K562 (cell line): ENCODE measurements at regions not wholly inside any gene's neighbourhood (a gene's known extent, or its start where the extent isn't known, plus 50 kb on each side); places are given as distances from the start of the nearest gene placed in this dataset.

Experiments used
- ATAC-seq: fragments of 200-7000 bp; cut with Tn5 transposase; 3 replicates; pipeline ENCODE4 v1.9.1; 2020; ENCODE audit warnings: moderate library complexity
- BruUV-seq: library from RNA; stranded (reverse); fragments of 400-500 nt; replicated peaks from 2 replicates; lab custom pipeline; 2021; lab: Mats Ljungman, UMichigan
- CTCF ChIA-PET: fragments of 300-600 bp; formaldehyde crosslinking; extraction: SDS; loops from one replicate; lab custom pipeline; 2021; ENCODE audit warnings: low intra/inter-chr PET ratio; lab: Yijun Ruan, JAX
- POLR2A ChIA-PET: fragments of 300-600, 350-650 bp; sonication (Branson Sonifier 250); formaldehyde crosslinking; extraction: SDS; loops from one replicate; lab custom pipeline; 2021; ENCODE audit warnings: antibody characterized with exemption, inconsistent platforms; lab: Yijun Ruan, JAX
- DNase-seq, 4 experiments: peaks; one replicate each; pipeline versions ENCODE4 v3.0.0 to v3.0.0-alpha.2; 2011 to 2018; ENCODE audit warnings: low spot score in 3 of 4, mixed read lengths in 3 of 4; ENCODE audit errors: extremely low read depth in 1 of 4
- FAIRE-seq: peaks from 2 replicates; lab custom pipeline; 2011; peaks lifted over from hg19 to GRCh38; lab: Jason Lieb, UNC
- H2AFZ ChIP-seq: 2 replicates; pipeline ENCODE4 v1.6.0; 2011; ENCODE audit warnings: low read depth, low read length, control low read depth, inconsistent platforms
- H3K27ac ChIP-seq: fragments of 200-600 bp; 3 replicates; pipeline ENCODE4 v1.8.0; 2011; ENCODE audit warnings: low read depth, mild to moderate bottlenecking, control low read depth, inconsistent platforms, low read length, moderate library complexity, mixed read lengths; ENCODE audit errors: extremely low read depth
- H3K27me3 ChIP-seq, 2 experiments: fragments of 300-600 bp in 1 of 2; 2 replicates in 1 of 2; 3 replicates in 1 of 2; pipeline versions ENCODE4 v1.6.0 to v1.8.0; 2011; ENCODE audit warnings: inconsistent platforms in 2 of 2, low read length in 2 of 2, mild to moderate bottlenecking in 1 of 2, mixed read lengths in 1 of 2, moderate library complexity in 1 of 2; ENCODE audit not compliant: control insufficient read depth in 2 of 2, insufficient read depth in 2 of 2
- H3K36me3 ChIP-seq: fragments of 300-600 bp; 3 replicates; pipeline ENCODE4 v1.8.0; 2011; ENCODE audit warnings: mild to moderate bottlenecking, low read length, inconsistent platforms; ENCODE audit not compliant: control insufficient read depth, insufficient read depth
- H3K4me1 ChIP-seq, 2 experiments: fragments of 200-600 bp in 1 of 2; replicated peaks in 1 of 2; 2 replicates in 1 of 2; 3 replicates in 1 of 2; pipeline versions ENCODE4 v1.5.1 to v1.8.0; 2011; ENCODE audit warnings: inconsistent platforms in 2 of 2, low read length in 2 of 2, mild to moderate bottlenecking in 1 of 2, mixed read lengths in 1 of 2, moderate library complexity in 1 of 2; ENCODE audit not compliant: control insufficient read depth in 2 of 2, insufficient read depth in 2 of 2
- H3K4me2 ChIP-seq: 2 replicates; pipeline ENCODE4 v1.6.1; 2011; ENCODE audit warnings: low read length, control low read depth, inconsistent platforms, mixed read lengths; ENCODE audit not compliant: insufficient read depth
- H3K4me3 ChIP-seq: fragments of 200-600 bp; sonication (generic), shearing (Covaris generic); 2 replicates; pipeline ENCODE4 v1.5.1; 2016; ENCODE audit warnings: control low read depth, inconsistent platforms
- H3K79me2 ChIP-seq: fragments of 200-600 bp; 3 replicates; pipeline ENCODE4 v1.8.0; 2011; ENCODE audit warnings: low read length, inconsistent platforms; ENCODE audit not compliant: control insufficient read depth, insufficient read depth
- H3K9ac ChIP-seq, 2 experiments: 2 replicates each; pipeline versions ENCODE4 v1.6.0 to v1.6.1; 2011; ENCODE audit warnings: low read depth in 2 of 2, low read length in 2 of 2, control low read depth in 1 of 2, inconsistent platforms in 1 of 2, mild to moderate bottlenecking in 1 of 2, mixed read lengths in 1 of 2; ENCODE audit not compliant: insufficient read depth in 1 of 2
- H3K9me1 ChIP-seq: one replicate; pipeline ENCODE4 v1.6.0; 2011; ENCODE audit warnings: inconsistent platforms, mild to moderate bottlenecking, low read length, moderate library complexity; ENCODE audit not compliant: control insufficient read depth, insufficient read depth
- H3K9me3 ChIP-seq: replicated peaks from 2 replicates; pipeline ENCODE4 v1.5.1; 2011; ENCODE audit warnings: low read depth, low read length, inconsistent platforms; ENCODE audit not compliant: control insufficient read depth, insufficient read depth
- H4K20me1 ChIP-seq: replicated peaks from 2 replicates; pipeline ENCODE4 v1.6.1; 2011; ENCODE audit warnings: low read length, inconsistent platforms, mixed read lengths; ENCODE audit not compliant: control insufficient read depth, insufficient read depth
- BRCA1 ChIP-seq, 2 experiments: fragments of 450-650 bp in 1 of 2; sonication (generic) in 1 of 2; formaldehyde crosslinking in 1 of 2; IDR thresholded peaks; 2 replicates each; pipeline versions ENCODE4 v1.5.0 to v1.6.1; 2017 to 2020; ENCODE audit warnings: mild to moderate bottlenecking in 1 of 2, missing genetic modification reagents in 1 of 2
- CREB3L1 ChIP-seq: fragments of 450-650 bp; IDR thresholded peaks from 2 replicates; pipeline ENCODE4 v1.6.1; 2014; ENCODE audit warnings: low read depth, mild to moderate bottlenecking, moderate library complexity, borderline replicate concordance
- CREBBP ChIP-seq: IDR thresholded peaks from one replicate; pipeline ENCODE4 v1.6.1; 2012; ENCODE audit warnings: low read depth, mild to moderate bottlenecking, control low read depth, inconsistent platforms, low read length
- HNRNPL ChIP-seq: fragments of 200-400 bp; formaldehyde crosslinking; IDR thresholded peaks from 2 replicates; pipeline ENCODE4 v1.6.1; 2017; ENCODE audit warnings: low read depth, mild to moderate bottlenecking, low read length
- JUND ChIP-seq, 2 experiments: IDR thresholded peaks; 2 replicates in 1 of 2; 3 replicates in 1 of 2; pipeline ENCODE4 v1.6.1; 2011; ENCODE audit warnings: borderline replicate concordance in 2 of 2, low read depth in 2 of 2, low read length in 2 of 2, improper control_type of control experiment in 1 of 2, missing biosample characterization in 1 of 2, missing genetic modification characterization in 1 of 2, missing genetic modification reagents in 1 of 2
- L3MBTL2 ChIP-seq: fragments of 450-650 bp; IDR thresholded peaks from 2 replicates; pipeline ENCODE4 v1.6.1; 2016; ENCODE audit warnings: mild to moderate bottlenecking, moderate library complexity
- POLR2G ChIP-seq: fragments of 200-400 bp; formaldehyde crosslinking; IDR thresholded peaks from 2 replicates; pipeline ENCODE4 v1.6.1; 2017; ENCODE audit warnings: low read depth, mild to moderate bottlenecking, antibody characterized with exemption, low read length, moderate library complexity
- PTTG1 ChIP-seq: fragments of 450-650 bp; IDR thresholded peaks from 2 replicates; pipeline ENCODE4 v1.6.1; 2016; ENCODE audit warnings: low read depth, mild to moderate bottlenecking, missing genetic modification characterization, missing compliant biosample characterization
- UBTF ChIP-seq, 2 experiments: IDR thresholded peaks; 2 replicates each; pipeline ENCODE4 v1.6.1; 2012; ENCODE audit warnings: improper control_type of control experiment in 2 of 2, low read depth in 2 of 2, low read length in 2 of 2, borderline replicate concordance in 1 of 2
- ZNF79 ChIP-seq: fragments of 250-450 bp; sonication (Bioruptor Pico); IDR thresholded peaks from 2 replicates; pipeline ENCODE4 v1.4.0; 2020; ENCODE audit warnings: low read depth, mild to moderate bottlenecking, moderate library complexity
- WGBS: fragments of 100-300 bp; shearing (Covaris generic); methylation state at CpG from one replicate; pipeline ENCODE4 v1.1.6; 2016; ENCODE audit warnings: low coverage, mixed read lengths; ENCODE audit not compliant: insufficient coverage; ENCODE audit errors: missing lambda C conversion rate; 5-methylcytosine and 5-hydroxymethylcytosine counted together
- in situ Hi-C: fragments of 300-500 bp; cut with MboI; formaldehyde crosslinking; loops from 4 replicates; pipeline ENCODE4 v1.15.0; 2018; ENCODE audit warnings: inconsistent platforms, mixed read lengths
- intact Hi-C: fragments of 100-400 bp; cut with micrococcal nuclease; formaldehyde crosslinking; loops from 2 replicates; pipeline ENCODE4 v1.14.2; 2022

- TF ChIP-seq CREB3L1 (no peak), POLR2G (no peak), HNRNPL (no peak), ZNF79 (CRISPR knock-in tag) (no peak), CREBBP (no peak), UBTF (IDR thresholded peaks at IDR 0.05; ENCODE audit: borderline replicate concordance in 1 of 2, low read depth in 2 of 2, low read length in 2 of 2) (no peak)
Measured at GRCh38 chr3:193833592-193833991, 240.6 kb downstream of the OPA1 start (continued).

- Histone ChIP-seq H3K4me2 (peak overlapping the region; percentile 17; the same call in 1 of the 2 replicates), H3K9me3 (no peaks in the 10 kb centered on the region), H2AFZ (peak overlapping the region; percentile 40), H3K4me1 (peaks cover 20 to 30% of the 10 kb centered on the region in 2 experiments), H3K36me3 (no peaks in the 10 kb centered on the region), H4K20me1 (no peaks in the 10 kb centered on the region), H3K27ac (no peak overlapping the region), H3K9me1 (no peaks in the 10 kb centered on the region), H3K4me3 (no peak overlapping the region), H3K27me3 (no peaks in the 10 kb centered on the region), H3K79me2 (no peaks in the 10 kb centered on the region), H3K9ac (peak overlapping the region in 1 of 2 experiments; percentile 65; a peak in 1 of 4 replicates)
- ATAC-seq: no peak
- BruUV-seq: no TSS peak
- FAIRE-seq: no peak
- in situ Hi-C loops: no loop called here
- no peak for DNase-seq
- intact Hi-C loops: no loop called here
- 79% methylated on average over 6 of the region's 6 CpGs for WGBS
- ChIA-PET POLR2A (interaction anchor here (0.6 to 1.0 kb wide), 3 partner anchors 9 to 402 kb away, joined by 3 to 6 read pairs (median 3); no protein-coding TSS in a partner anchor), CTCF (no interaction called here)
- TF ChIP-seq JUND (IDR thresholded peaks at IDR 0.05; ENCODE audit: borderline replicate concordance, low read depth, low read length): no peak
- TF ChIP-seq JUND (tag; IDR thresholded peaks at IDR 0.05; ENCODE audit: borderline replicate concordance, low read depth, low read length): 0 out of 3 replicates have a peak, but pooled peaks have one; percentile 7
- no peak for TF ChIP-seq PTTG1
- TF ChIP-seq L3MBTL2: peak; percentile 58; the same call in 1 of the 2 replicates
- TF ChIP-seq BRCA1 (IDR thresholded peaks at IDR 0.05): no peak
- no peak for TF ChIP-seq BRCA1 (CRISPR knock-in tag; IDR thresholded peaks at IDR 0.05)
Measured at GRCh38 chr3:193835414-193835813, 242.4 kb downstream of the OPA1 start.
